Fibroblast of the aortic adventitia (primary cell): ENCODE measurements at regions not wholly inside any gene's neighbourhood (a gene's known extent, or its start where the extent isn't known, plus 50 kb on each side); places are given as distances from the start of the nearest gene placed in this dataset.

Source experiments
- DNase-seq: peaks from one replicate; pipeline ENCODE4 v3.0.0-alpha.2; 2010; ENCODE audit warnings: low read depth
- H3K4me3 ChIP-seq: 2 replicates; pipeline ENCODE4 v1.5.1; 2011; ENCODE audit warnings: low read depth, mild to moderate bottlenecking, control low read depth, low read length, moderate library complexity
- TF ChIP-seq, protein P1 (sequence below): IDR thresholded peaks from 2 replicates; pipeline ENCODE4 v1.5.1; 2011; ENCODE audit warnings: mild to moderate bottlenecking, low read length, control low read depth, inconsistent platforms; ENCODE audit not compliant: insufficient read depth

DNA sequence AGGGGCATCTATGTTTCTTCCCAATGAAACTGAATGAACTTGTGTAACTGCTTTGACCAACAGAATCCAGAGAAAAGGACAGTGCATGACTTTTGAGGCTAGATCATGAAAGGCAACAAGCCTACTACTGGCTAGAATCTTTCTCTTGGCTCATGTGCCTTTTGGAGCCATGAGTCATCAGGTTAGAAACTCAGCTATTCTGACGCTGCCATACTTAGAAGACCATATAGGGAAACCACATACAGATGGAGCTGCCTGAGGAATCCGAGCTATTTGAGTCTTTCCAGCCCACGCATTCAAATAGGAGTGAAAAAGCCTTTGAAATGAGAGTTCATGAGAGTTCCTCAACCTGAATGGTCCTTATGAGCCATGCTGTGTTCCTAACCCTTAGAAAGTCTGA is 738.5 kb upstream of the CHRM3 start:
- TF ChIP-seq, protein P1, sequence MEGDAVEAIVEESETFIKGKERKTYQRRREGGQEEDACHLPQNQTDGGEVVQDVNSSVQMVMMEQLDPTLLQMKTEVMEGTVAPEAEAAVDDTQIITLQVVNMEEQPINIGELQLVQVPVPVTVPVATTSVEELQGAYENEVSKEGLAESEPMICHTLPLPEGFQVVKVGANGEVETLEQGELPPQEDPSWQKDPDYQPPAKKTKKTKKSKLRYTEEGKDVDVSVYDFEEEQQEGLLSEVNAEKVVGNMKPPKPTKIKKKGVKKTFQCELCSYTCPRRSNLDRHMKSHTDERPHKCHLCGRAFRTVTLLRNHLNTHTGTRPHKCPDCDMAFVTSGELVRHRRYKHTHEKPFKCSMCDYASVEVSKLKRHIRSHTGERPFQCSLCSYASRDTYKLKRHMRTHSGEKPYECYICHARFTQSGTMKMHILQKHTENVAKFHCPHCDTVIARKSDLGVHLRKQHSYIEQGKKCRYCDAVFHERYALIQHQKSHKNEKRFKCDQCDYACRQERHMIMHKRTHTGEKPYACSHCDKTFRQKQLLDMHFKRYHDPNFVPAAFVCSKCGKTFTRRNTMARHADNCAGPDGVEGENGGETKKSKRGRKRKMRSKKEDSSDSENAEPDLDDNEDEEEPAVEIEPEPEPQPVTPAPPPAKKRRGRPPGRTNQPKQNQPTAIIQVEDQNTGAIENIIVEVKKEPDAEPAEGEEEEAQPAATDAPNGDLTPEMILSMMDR: no peak
- peak; percentile 97 for DNase-seq
- H3K4me3 ChIP-seq: no peak overlapping the region

DNA sequence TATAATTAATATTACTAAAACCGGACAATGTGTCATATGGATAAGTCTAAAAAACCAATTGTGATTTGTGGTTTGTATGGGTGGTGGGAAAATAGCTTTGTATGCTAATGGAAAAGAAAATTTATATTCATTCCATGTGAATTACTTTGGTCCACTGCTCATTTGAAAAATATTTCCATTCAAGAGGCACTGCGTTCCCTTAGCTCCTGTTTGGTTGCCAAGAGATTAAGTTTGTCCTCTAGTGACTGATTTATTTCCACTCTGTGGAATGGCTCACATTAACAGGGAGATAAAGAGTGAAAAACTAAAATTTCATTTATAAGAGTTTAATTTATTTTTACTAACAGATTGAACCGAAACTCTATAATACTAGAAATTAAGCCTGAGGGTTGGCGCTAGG is 744.1 kb upstream of the CHRM3 start:
- H3K4me3 ChIP-seq: no peak overlapping the region
- TF ChIP-seq, protein P1: no peak
- DNase-seq: peak; percentile 81

DNA sequence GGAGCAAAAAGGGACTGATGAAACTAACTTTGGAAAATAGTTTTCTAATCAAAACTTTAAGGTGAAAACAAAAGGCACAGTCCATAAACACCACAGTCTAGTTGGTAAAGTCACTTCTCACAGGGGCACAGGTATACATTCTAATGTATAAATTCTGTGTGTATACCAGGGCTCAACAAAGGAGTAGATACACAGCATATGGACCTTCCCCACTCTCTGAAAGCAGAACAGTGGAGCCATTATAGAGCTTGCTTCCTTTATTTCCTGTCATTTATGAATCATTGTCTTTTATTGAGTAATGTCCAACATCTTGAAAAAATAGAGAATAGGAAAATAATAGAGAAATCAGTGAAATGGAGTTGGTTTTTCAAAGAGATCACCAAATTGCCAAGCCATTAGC is 746.5 kb upstream of the CHRM3 start:
- H3K4me3 ChIP-seq: no peak overlapping the region
- no peak for DNase-seq
- TF ChIP-seq, protein P1: no peak

- no peak overlapping the region for H3K4me3 ChIP-seq
- peak; percentile 39 for DNase-seq
- TF ChIP-seq, protein P1: no peak
Observed at GRCh38 chr1:238628110-238628509, 737.4 kb upstream of the ZP4 start.

- H3K4me3 ChIP-seq: no peak overlapping the region
- TF ChIP-seq, protein P1: no peak
- DNase-seq: no peak
Observed at GRCh38 chr1:238624776-238625175, 734.1 kb upstream of the ZP4 start.

- DNase-seq: peak; percentile 22
- TF ChIP-seq, protein P1: no peak
- no peak overlapping the region for H3K4me3 ChIP-seq
Observed at GRCh38 chr1:238621405-238621804, 730.7 kb upstream of the ZP4 start.

GRCh38 chr1:238619652-238620051 is 728.9 kb upstream of the ZP4 start:
- TF ChIP-seq, protein P1: no peak
- DNase-seq: no peak
- H3K4me3 ChIP-seq: no peak overlapping the region
